NB4 (cell line): ENCODE measurements at regions not wholly inside any gene's neighbourhood (a gene's known extent, or its start where the extent isn't known, plus 50 kb on each side); places are given as distances from the start of the nearest gene placed in this dataset.

ENCODE experiments used
- CTCF ChIP-seq: IDR thresholded peaks from one replicate; pipeline ENCODE4 v1.5.1; 2012; ENCODE audit warnings: low read depth, low read length
- MAX ChIP-seq: IDR thresholded peaks from 2 replicates; pipeline ENCODE4 v1.6.1; 2011; ENCODE audit warnings: low read depth, low read length
- POLR2A ChIP-seq: IDR thresholded peaks from 2 replicates; pipeline ENCODE4 v1.6.1; 2011; ENCODE audit warnings: mild to moderate bottlenecking; ENCODE audit not compliant: insufficient read length; ENCODE audit errors: extremely low read depth

- no peak for TF ChIP-seq CTCF
- TF ChIP-seq POLR2A = no peak
- TF ChIP-seq MAX = no peak
Observed at GRCh38 chr18:67411116-67411515, 105.4 kb downstream of the DSEL start.
